Common myeloid progenitor, CD34-positive (primary cell): ENCODE measurements at regions not wholly inside any gene's neighbourhood (a gene's known extent, or its start where the extent isn't known, plus 50 kb on each side); places are given as distances from the start of the nearest gene placed in this dataset.
"Not testable (repeated sequence)": the region's sequence is repeated elsewhere in the genome, so short reads cannot be mapped to it uniquely, and the experiment has no call there.

Experiments
- CTCF ChIA-PET: fragments of 350-600 bp; sonication (Branson Sonifier 250); formaldehyde crosslinking; loops from one replicate; lab custom pipeline; 2021; ENCODE audit warnings: antibody characterized with exemption; lab: Charles Lee
- POLR2A ChIA-PET: fragments of 350-600 bp; sonication (Branson Sonifier 250); formaldehyde crosslinking; loops from one replicate; lab custom pipeline; 2021; ENCODE audit warnings: antibody characterized with exemption; lab: Charles Lee
- DNase-seq, 3 donors: peaks; one replicate each; pipeline versions ENCODE4 v3.0.0 to v3.0.0-alpha.2; 2013
- H3K27ac ChIP-seq, 2 experiments: 1 replicate in 1 of 2; 2 replicates in 1 of 2; pipeline ENCODE4 v1.7.0; 2013; ENCODE audit warnings: inconsistent platforms in 2 of 2, low read length in 2 of 2, mild to moderate bottlenecking in 2 of 2, low read depth in 1 of 2, moderate library complexity in 1 of 2; ENCODE audit not compliant: severe bottlenecking in 2 of 2, insufficient read depth in 1 of 2, poor library complexity in 1 of 2
- H3K27me3 ChIP-seq, 5 experiments: replicated peaks in 2 of 5; 1 replicate in 3 of 5; 2 replicates in 2 of 5; pipeline versions ENCODE4 v1.6.1 to v1.7.0; 2013; ENCODE audit warnings: low read length in 4 of 5, mild to moderate bottlenecking in 2 of 5, moderate library complexity in 2 of 5, inconsistent platforms in 1 of 5; ENCODE audit not compliant: insufficient read depth in 5 of 5, control insufficient read depth in 4 of 5
- H3K36me3 ChIP-seq, 4 experiments: 1 replicate in 2 of 4; 2 replicates in 2 of 4; pipeline versions ENCODE4 v1.6.1 to v1.7.0; 2013; ENCODE audit warnings: low read length in 3 of 4, control low read depth in 1 of 4, mild to moderate bottlenecking in 1 of 4; ENCODE audit not compliant: control insufficient read depth in 4 of 4, insufficient read depth in 4 of 4
- H3K4me1 ChIP-seq, 4 experiments: 1 replicate in 3 of 4; 2 replicates in 1 of 4; pipeline versions ENCODE4 v1.6.1 to v1.7.1; 2013; ENCODE audit warnings: low read length in 3 of 4, mild to moderate bottlenecking in 3 of 4, control low read depth in 1 of 4, inconsistent platforms in 1 of 4, moderate library complexity in 1 of 4; ENCODE audit not compliant: control insufficient read depth in 4 of 4, insufficient read depth in 4 of 4; ENCODE audit errors: control extremely low read depth in 1 of 4
- H3K4me3 ChIP-seq, 7 experiments: 1 replicate in 4 of 7; 2 replicates in 3 of 7; pipeline versions ENCODE4 v1.5.1 to v1.7.0; 2013; ENCODE audit warnings: mild to moderate bottlenecking in 7 of 7, low read length in 6 of 7, moderate library complexity in 6 of 7, inconsistent platforms in 2 of 7, low read depth in 2 of 7, control low read depth in 1 of 7; ENCODE audit not compliant: insufficient read depth in 4 of 7, control insufficient read depth in 1 of 7; ENCODE audit errors: extremely low read depth in 1 of 7
- H3K9me3 ChIP-seq, 5 experiments: 1 replicate in 4 of 5; 2 replicates in 1 of 5; pipeline versions ENCODE4 v1.6.1 to v1.7.1; 2013; ENCODE audit warnings: low read length in 4 of 5, mild to moderate bottlenecking in 2 of 5, inconsistent platforms in 1 of 5, low read depth in 1 of 5, moderate library complexity in 1 of 5; ENCODE audit not compliant: control insufficient read depth in 4 of 5, insufficient read depth in 2 of 5; ENCODE audit errors: control extremely low read depth in 1 of 5
- WGBS: methylation state at CpG from one replicate; pipeline ENCODE4 v1.1.5; 2013; ENCODE audit not compliant: insufficient coverage; 5-methylcytosine and 5-hydroxymethylcytosine counted together

- H3K9me3 ChIP-seq = peaks cover 0 to 3% (median 0%) of the 10 kb centered on the region in 5 experiments
- DNase-seq = no peak
- CTCF ChIA-PET = interaction anchor here (0.7 to 1.4 kb wide), 2 partner anchors 16 to 86 kb away, joined by 3 to 5 read pairs; no protein-coding TSS in a partner anchor
- no peak overlapping the region for H3K4me3 ChIP-seq
- H3K27ac ChIP-seq = no peak overlapping the region
- POLR2A ChIA-PET = no interaction called here
- H3K27me3 ChIP-seq = no peaks in the 10 kb centered on the region
- 100% methylated on average over 2 of the region's 4 CpGs for WGBS
- H3K36me3 ChIP-seq = no peaks in the 10 kb centered on the region
- H3K4me1 ChIP-seq = peaks cover 0 to 4% (median 1%) of the 10 kb centered on the region in 4 experiments
Observed at GRCh38 chr12:25681580-25681979, 128.5 kb upstream of the LMNTD1 start.

DNA sequence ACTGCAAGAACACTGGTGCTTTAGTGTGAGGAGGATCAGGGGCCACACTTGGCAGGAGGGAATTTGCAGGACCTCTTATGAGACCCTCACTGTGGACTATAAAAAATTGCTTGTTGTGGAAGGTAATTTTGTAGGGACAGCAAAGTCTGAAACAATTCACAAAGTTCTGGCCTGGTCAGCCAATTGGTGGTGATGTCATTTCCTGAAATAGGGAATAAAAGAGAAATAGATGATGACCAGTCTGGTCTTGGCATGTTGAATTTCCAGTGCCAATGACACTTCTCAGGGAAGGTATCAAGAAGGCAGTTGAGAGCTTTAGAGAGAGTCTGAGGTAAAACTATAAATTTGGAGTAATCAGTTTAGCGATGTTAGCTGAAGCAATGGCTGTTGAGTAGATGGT lies 129.3 kb upstream of the LMNTD1 start:
- peaks cover 0 to 3% (median under 1%) of the 10 kb centered on the region in 4 experiments for H3K4me1 ChIP-seq
- H3K27me3 ChIP-seq = no peaks in the 10 kb centered on the region
- CTCF ChIA-PET = interaction anchor here (0.6 to 1.4 kb wide), 3 partner anchors 15 to 85 kb away, joined by 3 to 5 read pairs (median 3); no protein-coding TSS in a partner anchor
- POLR2A ChIA-PET = interaction anchor here (0.6 kb wide), 1 partner anchor 15 kb away, joined by 3 read pairs; no protein-coding TSS in a partner anchor
- no peak overlapping the region for H3K4me3 ChIP-seq
- H3K27ac ChIP-seq = no peak overlapping the region
- WGBS = 100% methylated on average over 1 of the region's 1 CpG
- H3K9me3 ChIP-seq = peaks cover 0 to 3% (median 0%) of the 10 kb centered on the region in 5 experiments
- DNase-seq = no peak
- no peaks in the 10 kb centered on the region for H3K36me3 ChIP-seq

- no peak for DNase-seq
- 100% methylated on average over 1 of the region's 2 CpGs for WGBS
- H3K4me1 ChIP-seq = no peaks in the 10 kb centered on the region
- ChIA-PET POLR2A (interaction anchor here (0.6 kb wide), 1 partner anchor 667 kb away, joined by 3 read pairs; no protein-coding TSS in a partner anchor), CTCF (no interaction called here)
- H3K4me3 ChIP-seq = no peak overlapping the region
- no peak overlapping the region for H3K27ac ChIP-seq
- peaks cover 0 to 3% (median 0%) of the 10 kb centered on the region in 5 experiments for H3K9me3 ChIP-seq
- H3K27me3 ChIP-seq = no peaks in the 10 kb centered on the region
- H3K36me3 ChIP-seq = no peaks in the 10 kb centered on the region
Observed at GRCh38 chr12:25684070-25684469, 131.0 kb upstream of the LMNTD1 start.

GRCh38 chr12:25686351-25686750 lies 133.3 kb upstream of the LMNTD1 start:
- ChIA-PET CTCF (no interaction called here), POLR2A (no interaction called here)
- DNase-seq = no peak
- Histone ChIP-seq H3K36me3 (no peaks in the 10 kb centered on the region), H3K4me1 (peaks cover 0 to 13% (median 4%) of the 10 kb centered on the region in 4 experiments), H3K27me3 (no peaks in the 10 kb centered on the region), H3K27ac (no peak overlapping the region), H3K4me3 (no peak overlapping the region), H3K9me3 (peaks cover 0 to 3% (median 0%) of the 10 kb centered on the region in 5 experiments)
- 97% methylated on average over 16 of the region's 19 CpGs for WGBS

- H3K9me3 ChIP-seq = peaks cover 0 to 3% (median 0%) of the 10 kb centered on the region in 5 experiments
- H3K27ac ChIP-seq = no peak overlapping the region
- no peaks in the 10 kb centered on the region for H3K36me3 ChIP-seq
- no peak overlapping the region for H3K4me3 ChIP-seq
- WGBS = 56% methylated on average over 5 of the region's 6 CpGs
- H3K27me3 ChIP-seq = no peaks in the 10 kb centered on the region
- no peak for DNase-seq
- peaks cover 0 to 21% (median 5%) of the 10 kb centered on the region in 4 experiments for H3K4me1 ChIP-seq
- ChIA-PET CTCF (no interaction called here), POLR2A (no interaction called here)
Observed at GRCh38 chr12:25687226-25687625, 134.1 kb upstream of the LMNTD1 start.

DNA sequence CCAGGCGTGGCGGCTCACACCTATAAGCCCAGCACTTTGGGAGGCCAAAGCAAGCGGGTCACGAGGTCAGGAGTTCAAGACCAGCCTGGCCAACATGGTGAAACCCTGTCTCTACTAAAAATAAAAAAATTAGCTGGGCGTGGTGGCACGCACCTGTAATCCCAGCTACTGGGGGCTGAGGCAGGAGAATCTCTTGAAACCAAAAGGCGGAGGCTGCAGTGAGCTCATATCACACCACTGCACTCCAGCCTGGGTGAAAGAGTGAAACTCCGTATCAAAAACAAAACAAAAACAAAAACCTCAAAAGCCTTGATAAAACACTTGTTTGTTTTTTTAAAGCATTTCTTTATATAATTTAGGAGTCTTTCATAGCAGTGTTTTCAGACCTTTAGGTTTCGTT lies 135.8 kb upstream of the LMNTD1 start:
- peaks cover 0 to 28% (median 5%) of the 10 kb centered on the region in 4 experiments for H3K4me1 ChIP-seq
- H3K9me3 ChIP-seq, H3K27me3 ChIP-seq, H3K36me3 ChIP-seq, H3K27ac ChIP-seq, DNase-seq, POLR2A ChIA-PET, H3K4me3 ChIP-seq: not testable (repeated sequence)
- 98% methylated on average over 6 of the region's 9 CpGs for WGBS
- CTCF ChIA-PET = interaction anchor here (0.6 kb wide), 1 partner anchor 1078 kb away, joined by 3 read pairs; no protein-coding TSS in a partner anchor

DNA sequence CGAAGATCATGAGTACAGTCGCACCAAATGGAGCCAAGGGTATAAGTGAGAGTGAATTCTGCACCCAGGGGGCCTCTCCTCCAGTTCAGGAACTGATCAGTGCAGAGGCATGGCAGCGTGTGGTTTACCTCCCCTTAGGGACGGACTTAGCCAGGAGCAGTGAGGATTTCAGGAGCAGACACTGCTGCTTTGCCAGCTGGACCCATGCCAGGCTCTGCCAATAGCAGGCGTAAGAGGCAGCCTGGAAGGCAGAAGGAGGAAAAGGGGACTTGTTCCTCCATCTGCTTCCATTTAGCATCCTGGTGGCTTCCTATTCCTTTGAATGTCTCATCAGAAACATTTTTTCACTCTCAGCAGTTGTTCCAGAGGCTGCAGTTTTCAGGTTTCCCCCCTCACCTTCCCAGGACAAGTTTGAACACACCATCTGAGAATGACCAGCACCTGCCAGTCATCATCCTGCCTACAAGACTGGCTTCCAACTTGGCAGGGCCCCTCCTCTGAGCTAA lies 137.0 kb upstream of the LMNTD1 start:
- Histone ChIP-seq H3K27ac (no peak overlapping the region), H3K9me3 (peaks cover 0 to 3% (median 0%) of the 10 kb centered on the region in 5 experiments), H3K4me1 (peaks cover 0 to 28% (median 5%) of the 10 kb centered on the region in 4 experiments), H3K36me3 (no peaks in the 10 kb centered on the region), H3K27me3 (no peaks in the 10 kb centered on the region), H3K4me3 (no peak overlapping the region)
- ChIA-PET CTCF (no interaction called here), POLR2A (no interaction called here)
- 76% methylated on average over 5 of the region's 5 CpGs for WGBS
- DNase-seq = no peak
